HG03135 (cell line): ENCODE measurements at regions not wholly inside any gene's neighbourhood (a gene's known extent, or its start where the extent isn't known, plus 50 kb on each side); places are given as distances from the start of the nearest gene placed in this dataset.
"Not testable (repeated sequence)": the region's sequence is repeated elsewhere in the genome, so short reads cannot be mapped to it uniquely, and the experiment has no call there.

Source experiments
- ATAC-seq: cut with Tn5 transposase; IDR thresholded peaks from one replicate; pipeline ENCODE4 v1.9.1; 2021; ENCODE audit warnings: mild to moderate bottlenecking, moderate library complexity; ENCODE audit not compliant: unreplicated experiment

- ATAC-seq = no peak
Measured at GRCh38 chr1:38758820-38759219, 100.8 kb downstream of the RRAGC start.

GRCh38 chr1:38746941-38747600, 112.5 kb downstream of the RRAGC start:
- ATAC-seq = no peak

GRCh38 chr1:38746402-38746935, 113.1 kb downstream of the RRAGC start:
- no peak for ATAC-seq

GRCh38 chr1:38745476-38746401, 113.8 kb downstream of the RRAGC start:
- no peak for ATAC-seq

GRCh38 chr1:38744452-38745350, 114.9 kb downstream of the RRAGC start:
- no peak for ATAC-seq

- ATAC-seq = no peak
Measured at GRCh38 chr1:38743184-38743583, 116.4 kb downstream of the RRAGC start.

GRCh38 chr1:38741341-38741740, 118.2 kb downstream of the RRAGC start:
- no peak for ATAC-seq

GRCh38 chr1:38740487-38740886, 119.1 kb downstream of the RRAGC start:
- ATAC-seq = no peak

GRCh38 chr1:38738207-38738606, 121.4 kb downstream of the RRAGC start:
- ATAC-seq = no peak

GRCh38 chr1:38736399-38736798, 123.2 kb downstream of the RRAGC start:
- no peak for ATAC-seq

- ATAC-seq = no peak
Measured at GRCh38 chr1:38735651-38736161, 123.9 kb downstream of the RRAGC start.

GRCh38 chr1:38733761-38734160, 125.8 kb downstream of the RRAGC start:
- ATAC-seq = no peak

GRCh38 chr1:38730511-38731397, 128.8 kb downstream of the RRAGC start:
- ATAC-seq = no peak

- ATAC-seq = no peak
Measured at GRCh38 chr1:38728585-38728908, 131.0 kb downstream of the RRAGC start.

- ATAC-seq = no peak
Measured at GRCh38 chr1:38727684-38728584, 131.6 kb downstream of the RRAGC start.

GRCh38 chr1:38725321-38725961, 134.1 kb downstream of the RRAGC start:
- ATAC-seq = not testable (repeated sequence)

GRCh38 chr1:38724160-38725131, 135.1 kb downstream of the RRAGC start:
- no peak for ATAC-seq
